H1 (cell line): ENCODE measurements at regions not wholly inside any gene's neighbourhood (a gene's known extent, or its start where the extent isn't known, plus 50 kb on each side); places are given as distances from the start of the nearest gene placed in this dataset.

ENCODE experiments used
- ATF2 ChIP-seq: IDR thresholded peaks from 2 replicates; pipeline ENCODE4 v1.6.1; 2012; ENCODE audit warnings: low read length, inconsistent platforms
- CBX5 ChIP-seq: fragments of 300-800, 300-1000 bp; sonication (generic); IDR thresholded peaks from 2 replicates; pipeline ENCODE4 v1.7.1; 2016; ENCODE audit warnings: antibody characterized with exemption, low read length, low read depth
- CBX8 ChIP-seq: fragments of 300-800, 300-1000 bp; sonication (generic); IDR thresholded peaks from 2 replicates; pipeline ENCODE4 v1.7.1; 2016; ENCODE audit warnings: low read depth, low read length, borderline replicate concordance
- CHD7 ChIP-seq: fragments of 300-600 bp; sonication (generic); IDR thresholded peaks from 2 replicates; pipeline ENCODE4 v1.7.1; 2012; ENCODE audit warnings: low read length, moderate library complexity, mild to moderate bottlenecking, inconsistent platforms; ENCODE audit not compliant: insufficient replicate concordance
- EZH2 ChIP-seq: fragments of 200-600 bp; sonication (generic); IDR thresholded peaks from 2 replicates; pipeline ENCODE4 v1.7.1; 2012; ENCODE audit warnings: low read depth, mild to moderate bottlenecking, moderate library complexity, low read length, inconsistent platforms; ENCODE audit not compliant: severe bottlenecking
- JUN ChIP-seq: IDR thresholded peaks from 2 replicates; pipeline ENCODE4 v1.6.1; 2011; ENCODE audit warnings: low read depth, mild to moderate bottlenecking, improper control_type of control experiment, low read length
- JUND ChIP-seq: IDR thresholded peaks from 2 replicates; pipeline ENCODE4 v1.6.1; 2011; ENCODE audit warnings: mild to moderate bottlenecking, improper control_type of control experiment, low read length
- NANOG ChIP-seq: IDR thresholded peaks from 2 replicates; pipeline ENCODE4 v1.6.1; 2011; ENCODE audit warnings: low read length, low read depth, mild to moderate bottlenecking, inconsistent platforms; ENCODE audit not compliant: insufficient read depth, poor library complexity, severe bottlenecking
- PHF8 ChIP-seq: fragments of 200-600 bp; sonication (generic); conservative IDR thresholded peaks from 2 replicates; pipeline ENCODE4 v1.7.1; 2012; ENCODE audit warnings: low read depth, mild to moderate bottlenecking, inconsistent platforms, low read length, moderate library complexity

GRCh38 chr13:72559716-72560115 lies 167.7 kb downstream of the MZT1 start (continued):
- TF ChIP-seq CHD7: no peak
- no peak for TF ChIP-seq CBX5
- no peak for TF ChIP-seq NANOG
- TF ChIP-seq CBX8: no peak
- TF ChIP-seq JUND: no peak
- TF ChIP-seq ATF2: no peak
- no peak for TF ChIP-seq JUN
- no peak for TF ChIP-seq PHF8
- TF ChIP-seq EZH2: no peak
